ENCODE measurements at regions not wholly inside any gene's neighbourhood (a gene's known extent, or its start where the extent isn't known, plus 50 kb on each side); places are given as distances from the start of the nearest gene placed in this dataset.

- Mint-ChIP-seq H3K9me3 (ENCODE audit: unreplicated experiment) (no peaks in the 10 kb centered on the region), H3K27me3 (ENCODE audit: unreplicated experiment) (peaks cover 5% of the 10 kb centered on the region)
These were observed 186.9 kb upstream of the CDYL start for GRCh38 chr6:4589295-4589694.

GRCh38 chr6:4588581-4588980 is 187.6 kb upstream of the CDYL start:
- H3K36me3 Mint-ChIP-seq (ENCODE audit: low read depth, unreplicated experiment): no peaks in the 10 kb centered on the region
- no peak for TF ChIP-seq CTCF (IDR thresholded peaks at IDR 0.05; ENCODE audit: unreplicated experiment)
- no peaks in the 10 kb centered on the region for H3K9me3 Mint-ChIP-seq (ENCODE audit: unreplicated experiment)
- H3K4me1 Mint-ChIP-seq (ENCODE audit: unreplicated experiment): peaks cover 6% of the 10 kb centered on the region
- no peak overlapping the region for H3K4me3 Mint-ChIP-seq (ENCODE audit: unreplicated experiment)
- no peak overlapping the region for H3K27ac Mint-ChIP-seq (ENCODE audit: unreplicated experiment)
- no peak for DNase-seq (ENCODE audit: low spot score)
- peaks cover 5% of the 10 kb centered on the region for H3K27me3 Mint-ChIP-seq (ENCODE audit: unreplicated experiment)

More at GRCh38 chr6:4589295-4589694, 186.9 kb upstream of the CDYL start:
- Mint-ChIP-seq H3K36me3 (ENCODE audit: low read depth, unreplicated experiment) (no peaks in the 10 kb centered on the region), H3K4me1 (ENCODE audit: unreplicated experiment) (no peaks in the 10 kb centered on the region), H3K27ac (ENCODE audit: unreplicated experiment) (no peak overlapping the region), H3K4me3 (ENCODE audit: unreplicated experiment) (no peak overlapping the region)
- DNase-seq (ENCODE audit: low spot score): no peak
- TF ChIP-seq CTCF (IDR thresholded peaks at IDR 0.05; ENCODE audit: unreplicated experiment): no peak

GRCh38 chr6:4588163-4588562 is 188.0 kb upstream of the CDYL start:
- Mint-ChIP-seq H3K4me1 (ENCODE audit: unreplicated experiment) (peaks cover 10% of the 10 kb centered on the region), H3K9me3 (ENCODE audit: unreplicated experiment) (no peaks in the 10 kb centered on the region), H3K27me3 (ENCODE audit: unreplicated experiment) (peaks cover 5% of the 10 kb centered on the region), H3K27ac (ENCODE audit: unreplicated experiment) (no peak overlapping the region), H3K4me3 (ENCODE audit: unreplicated experiment) (no peak overlapping the region), H3K36me3 (ENCODE audit: low read depth, unreplicated experiment) (no peaks in the 10 kb centered on the region)
- no peak for TF ChIP-seq CTCF (IDR thresholded peaks at IDR 0.05; ENCODE audit: unreplicated experiment)
- no peak for DNase-seq (ENCODE audit: low spot score)

DNA sequence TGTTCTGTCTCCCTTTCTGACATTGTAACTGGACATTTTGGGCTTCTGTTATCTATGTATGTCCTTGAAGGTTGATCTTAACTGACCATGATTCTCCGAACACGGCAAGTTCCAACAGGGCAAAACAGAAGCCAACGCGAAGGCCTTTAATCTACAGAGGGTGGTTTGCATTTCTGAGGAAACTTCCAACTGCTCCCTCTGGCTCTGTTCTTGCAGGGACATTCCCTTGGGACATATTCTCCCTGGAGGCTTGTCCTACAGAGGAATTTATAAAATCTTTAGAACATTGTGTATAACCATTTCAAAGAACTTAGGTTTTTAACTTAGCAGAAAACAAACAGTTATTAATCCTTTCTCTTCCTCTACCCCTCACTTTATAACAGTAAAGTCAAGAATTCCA is 189.0 kb upstream of the CDYL start:
- no peak for DNase-seq (ENCODE audit: low spot score)
- no peak for TF ChIP-seq CTCF (IDR thresholded peaks at IDR 0.05; ENCODE audit: unreplicated experiment)
- H3K4me1 Mint-ChIP-seq (ENCODE audit: unreplicated experiment): peaks cover 19% of the 10 kb centered on the region
- H3K36me3 Mint-ChIP-seq (ENCODE audit: low read depth, unreplicated experiment): no peaks in the 10 kb centered on the region
- H3K27ac Mint-ChIP-seq (ENCODE audit: unreplicated experiment): no peak overlapping the region
- no peaks in the 10 kb centered on the region for H3K9me3 Mint-ChIP-seq (ENCODE audit: unreplicated experiment)
- no peak overlapping the region for H3K4me3 Mint-ChIP-seq (ENCODE audit: unreplicated experiment)
- peaks cover 9% of the 10 kb centered on the region for H3K27me3 Mint-ChIP-seq (ENCODE audit: unreplicated experiment)

DNA sequence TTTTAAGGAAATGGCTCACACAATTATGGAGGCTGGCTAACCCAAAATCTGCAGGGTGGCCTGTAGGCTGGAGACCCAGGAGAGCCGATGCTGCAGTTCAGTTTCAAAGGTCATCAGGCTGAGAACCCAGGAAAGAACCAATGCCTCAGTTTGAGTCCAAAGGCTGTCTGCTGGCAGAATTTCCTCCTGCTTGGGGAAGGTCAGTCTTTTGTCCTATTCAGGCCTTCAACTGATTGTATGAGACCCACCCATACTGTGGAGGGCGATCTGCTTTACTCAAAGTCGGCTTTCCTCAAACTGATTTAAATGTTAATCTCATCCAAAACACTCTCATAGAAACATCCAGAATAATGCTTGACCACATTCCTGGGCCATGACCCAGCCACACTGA is 189.7 kb upstream of the CDYL start:
- peaks cover 24% of the 10 kb centered on the region for H3K4me1 Mint-ChIP-seq (ENCODE audit: unreplicated experiment)
- H3K27me3 Mint-ChIP-seq (ENCODE audit: unreplicated experiment): peaks cover 9% of the 10 kb centered on the region
- H3K4me3 Mint-ChIP-seq (ENCODE audit: unreplicated experiment): no peak overlapping the region
- no peak for TF ChIP-seq CTCF (IDR thresholded peaks at IDR 0.05; ENCODE audit: unreplicated experiment)
- H3K9me3 Mint-ChIP-seq (ENCODE audit: unreplicated experiment): no peaks in the 10 kb centered on the region
- no peaks in the 10 kb centered on the region for H3K36me3 Mint-ChIP-seq (ENCODE audit: low read depth, unreplicated experiment)
- DNase-seq (ENCODE audit: low spot score): no peak
- no peak overlapping the region for H3K27ac Mint-ChIP-seq (ENCODE audit: unreplicated experiment)

Measured in endothelial cell (in vitro differentiated cells).